Limb (tissue), 2 donors: ENCODE measurements at regions not wholly inside any gene's neighbourhood (a gene's known extent, or its start where the extent isn't known, plus 50 kb on each side); places are given as distances from the start of the nearest gene placed in this dataset.
A peak's percentile ranks its signal among the peaks of the same experiment; 100 is the strongest.
"Not testable (repeated sequence)": the region's sequence is repeated elsewhere in the genome, so short reads cannot be mapped to it uniquely, and the experiment has no call there.

ENCODE experiments used
- DNase-seq, 2 donors: peaks; one replicate each; pipeline ENCODE4 v3.0.0-alpha.2; 2016; ENCODE audit errors: extremely low spot score in 2 of 2

GRCh38 chr9:40097992-40098391 is 742.5 kb downstream of the SPATA31A1 start:
- not testable (repeated sequence) for DNase-seq

- peak; percentile 0 to 78 for DNase-seq
Measured at GRCh38 chr9:40106003-40106782, 750.7 kb downstream of the SPATA31A1 start.

- not testable (repeated sequence) for DNase-seq
Measured at GRCh38 chr9:40106783-40107248, 751.3 kb downstream of the SPATA31A1 start.

GRCh38 chr9:40107251-40107650 is 751.8 kb downstream of the SPATA31A1 start:
- not testable (repeated sequence) for DNase-seq

GRCh38 chr9:40108465-40108864 is 753.0 kb downstream of the SPATA31A1 start:
- DNase-seq = not testable (repeated sequence)

GRCh38 chr9:40110751-40111150 is 755.3 kb downstream of the SPATA31A1 start:
- not testable (repeated sequence) for DNase-seq

- DNase-seq = peak in 1 of 2 donors; percentile 4
Measured at GRCh38 chr9:40111571-40111970, 756.1 kb downstream of the SPATA31A1 start.

GRCh38 chr9:40130598-40130997 is 775.1 kb downstream of the SPATA31A1 start:
- not testable (repeated sequence) for DNase-seq

GRCh38 chr9:40169204-40169603 is 813.7 kb downstream of the SPATA31A1 start:
- DNase-seq = not testable (repeated sequence)

- DNase-seq = not testable (repeated sequence)
Measured at GRCh38 chr9:40173316-40173715, 817.8 kb downstream of the SPATA31A1 start.

GRCh38 chr9:40174035-40174434 is 818.6 kb downstream of the SPATA31A1 start:
- DNase-seq = not testable (repeated sequence)

GRCh38 chr9:40177403-40177802 is 821.9 kb downstream of the SPATA31A1 start:
- peak in 1 of 2 donors; percentile 15 for DNase-seq

GRCh38 chr9:40191403-40191802 is 835.9 kb downstream of the SPATA31A1 start:
- DNase-seq = not testable (repeated sequence)

GRCh38 chr9:40192162-40192561 is 836.7 kb downstream of the SPATA31A1 start:
- DNase-seq = not testable (repeated sequence)

GRCh38 chr9:40196165-40196714 is 840.8 kb downstream of the SPATA31A1 start:
- not testable (repeated sequence) for DNase-seq

GRCh38 chr9:40196803-40197202 is 841.3 kb downstream of the SPATA31A1 start:
- DNase-seq = not testable (repeated sequence)

- DNase-seq = not testable (repeated sequence)
Measured at GRCh38 chr9:40221596-40222233, 866.2 kb downstream of the SPATA31A1 start.

- peak in 1 of 2 donors; percentile 26 for DNase-seq
Measured at GRCh38 chr9:40222617-40223200, 867.2 kb downstream of the SPATA31A1 start.

- DNase-seq = not testable (repeated sequence)
Measured at GRCh38 chr9:40223353-40223752, 867.9 kb downstream of the SPATA31A1 start.
